Stimulated activated CD4-positive, alpha-beta T cell treated with anti-CD3 and anti-CD28 coated beads, Interleukin-1b, Interleukin-23, amount 100 ng/mL, for 48 hours (primary cell): ENCODE measurements at regions not wholly inside any gene's neighbourhood (a gene's known extent, or its start where the extent isn't known, plus 50 kb on each side); places are given as distances from the start of the nearest gene placed in this dataset.

Source experiments
- DNase-seq: peaks from one replicate; pipeline ENCODE4 v3.0.0-alpha.2; 2020

DNA sequence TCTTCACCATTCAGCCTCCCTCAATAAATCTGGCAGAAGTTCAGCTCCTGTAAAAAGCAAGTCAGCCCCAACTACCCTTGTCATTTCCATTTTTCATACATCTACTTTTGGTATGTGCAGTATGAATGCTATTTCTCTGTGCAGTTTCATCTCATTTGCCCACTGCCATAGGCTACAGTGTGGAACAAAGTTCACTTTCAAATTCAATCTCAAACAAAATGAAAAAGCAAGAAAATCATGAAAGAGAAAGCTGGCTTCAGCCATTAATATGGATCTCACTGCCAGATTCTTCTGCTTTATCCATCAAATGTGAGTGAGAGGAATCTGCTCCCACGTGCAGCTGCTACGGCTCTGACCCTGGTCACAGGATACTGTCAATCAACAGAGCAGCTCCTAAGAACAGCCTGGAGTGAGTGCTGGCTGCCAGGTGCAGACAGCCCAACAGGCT lies 494.2 kb downstream of the ZNF608 start:
- DNase-seq = no peak

- DNase-seq = no peak
These were observed 501.2 kb downstream of the ZNF608 start for GRCh38 chr5:124245276-124245675.

DNA sequence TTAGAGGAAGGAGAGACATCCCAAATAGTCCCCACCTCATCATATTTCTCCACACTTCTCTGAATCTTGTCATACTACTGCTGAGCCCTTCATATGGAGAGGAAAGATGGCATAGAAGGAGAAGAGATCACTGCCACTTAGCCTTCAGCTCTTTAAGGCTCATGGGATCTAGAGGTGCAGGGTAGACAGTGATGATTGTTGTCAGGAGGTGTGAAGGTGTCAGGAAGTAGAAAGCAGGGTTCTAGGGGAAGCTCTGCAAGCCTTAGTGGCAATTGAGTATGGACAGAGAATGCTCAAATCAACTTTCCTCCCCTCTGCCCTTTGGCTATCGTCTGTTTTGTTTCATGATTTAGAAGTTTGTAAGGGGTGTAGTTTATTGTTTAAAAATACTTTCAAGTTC lies 505.7 kb downstream of the ZNF608 start:
- no peak for DNase-seq

DNA sequence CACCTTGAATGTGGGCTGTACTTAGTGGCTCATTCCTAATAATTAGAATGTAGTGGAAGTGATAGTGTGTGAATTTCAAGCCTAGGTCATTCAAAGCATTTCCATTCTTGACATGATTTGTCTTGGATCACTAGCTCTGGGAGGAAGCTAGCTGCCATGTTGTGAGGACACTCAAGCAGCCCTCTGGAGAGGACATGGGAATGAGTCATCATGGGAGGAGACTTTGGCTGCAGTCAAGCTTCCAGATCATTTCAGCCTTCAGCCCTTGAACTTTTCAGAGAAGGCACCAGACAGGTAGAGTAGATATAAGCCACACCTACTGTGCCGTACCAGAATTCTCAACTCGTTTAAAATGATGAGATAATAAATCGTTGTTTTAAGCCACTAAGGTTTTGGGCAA lies 506.9 kb downstream of the ZNF608 start:
- no peak for DNase-seq

GRCh38 chr5:124238350-124238749 lies 508.1 kb downstream of the ZNF608 start:
- DNase-seq = no peak

GRCh38 chr5:124237206-124237695 lies 509.2 kb downstream of the ZNF608 start:
- no peak for DNase-seq

DNA sequence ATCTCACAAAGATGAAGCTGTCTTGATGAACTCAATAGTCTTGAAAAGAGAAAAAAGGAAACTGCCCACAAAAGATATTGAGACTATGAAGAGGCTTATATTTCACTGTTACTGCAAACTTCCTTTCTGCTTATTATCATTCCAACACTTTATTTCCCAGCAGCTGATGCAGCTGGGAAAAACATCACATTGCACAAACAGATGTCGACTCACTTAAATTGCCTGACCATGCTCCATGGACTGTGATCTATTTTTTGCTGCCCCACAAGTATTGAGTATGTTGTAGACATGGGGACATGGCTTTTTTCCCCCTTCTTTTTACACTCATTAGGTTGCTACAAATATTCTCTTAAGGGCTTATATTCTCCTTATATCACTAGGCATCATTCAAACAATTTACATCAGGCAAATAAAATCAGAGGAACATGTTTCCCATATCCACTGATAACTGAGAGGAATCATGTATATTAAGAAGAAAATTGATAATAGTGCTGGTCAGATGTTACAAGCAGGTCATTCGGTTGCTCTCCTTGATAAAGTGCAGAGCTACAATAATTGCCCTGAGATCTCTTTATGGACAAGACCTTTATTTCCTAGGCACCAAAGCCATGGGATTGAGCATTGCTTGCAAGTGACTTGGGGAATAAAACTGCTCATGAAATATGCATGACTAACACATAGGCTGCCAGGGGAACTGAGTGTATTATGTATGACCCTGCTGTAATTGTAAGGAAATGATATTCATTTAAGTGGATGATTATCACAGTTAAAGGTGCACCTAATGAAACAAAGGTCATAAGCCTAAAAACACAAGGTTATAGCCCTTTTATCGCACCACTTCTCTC lies 509.9 kb downstream of the ZNF608 start:
- no peak for DNase-seq

GRCh38 chr5:124235576-124235975 lies 510.9 kb downstream of the ZNF608 start:
- DNase-seq = no peak

- DNase-seq = no peak
These were observed 511.5 kb downstream of the ZNF608 start for GRCh38 chr5:124234770-124235562.

GRCh38 chr5:124234022-124234769 lies 512.2 kb downstream of the ZNF608 start:
- no peak for DNase-seq

DNA sequence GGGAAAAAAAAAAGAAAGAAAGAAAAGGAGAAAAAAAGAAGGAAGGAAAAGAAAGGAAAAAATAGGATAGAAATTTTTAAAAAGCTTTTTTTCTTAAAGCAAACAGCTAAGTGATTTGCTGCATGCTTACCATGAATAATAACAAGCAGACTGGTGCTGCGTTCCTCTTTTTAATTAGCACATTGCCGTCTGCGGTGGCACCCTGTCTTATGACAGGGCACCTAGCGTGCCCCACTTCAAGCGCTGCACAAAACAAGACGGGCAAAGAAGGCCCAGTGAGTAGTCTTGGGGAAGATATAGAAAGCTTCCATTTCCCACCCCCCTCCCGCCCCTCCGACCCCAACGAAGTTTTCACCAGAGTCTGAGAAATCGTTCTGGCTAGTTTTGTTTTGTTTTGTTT lies 513.9 kb downstream of the ZNF608 start:
- DNase-seq = no peak

GRCh38 chr5:124231802-124232201 lies 514.6 kb downstream of the ZNF608 start:
- no peak for DNase-seq

DNA sequence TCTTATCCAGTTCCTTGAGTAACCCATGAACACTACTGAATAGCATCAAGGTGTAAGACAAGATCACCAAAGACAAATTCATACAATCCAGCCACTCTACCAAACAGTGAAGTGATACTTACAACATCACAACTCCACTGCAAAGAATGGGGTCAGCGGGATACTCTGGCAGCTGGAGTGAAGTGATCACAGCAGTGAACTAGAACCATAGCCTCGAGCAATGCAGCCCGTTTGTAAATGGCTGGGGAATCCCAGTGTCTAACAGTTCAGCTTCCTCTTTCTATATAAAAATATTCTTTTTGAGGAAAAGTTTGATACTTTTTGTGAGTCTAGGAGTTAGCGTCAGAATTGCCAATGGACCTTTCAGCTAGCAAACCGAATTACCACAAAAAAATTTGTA lies 515.2 kb downstream of the ZNF608 start:
- DNase-seq = no peak

DNA sequence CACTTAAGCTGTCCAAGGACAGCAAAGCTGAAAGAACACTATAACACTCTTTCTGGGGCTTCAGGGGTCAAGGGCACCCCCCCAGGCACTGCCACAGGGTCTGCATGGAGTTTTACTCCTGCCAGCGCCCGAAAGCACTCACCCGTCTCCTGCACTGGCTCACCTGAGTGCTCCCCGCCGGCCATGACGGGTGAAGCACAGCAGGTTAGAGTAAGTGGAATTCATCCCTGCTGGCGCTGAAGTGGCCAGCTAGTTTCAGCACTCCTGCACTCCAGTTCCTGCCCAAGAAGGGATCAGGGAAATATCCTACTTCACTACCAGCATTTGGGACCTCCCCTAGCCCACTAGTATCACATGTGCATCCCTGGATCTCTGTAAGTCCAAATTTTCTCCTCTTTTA lies 516.0 kb downstream of the ZNF608 start:
- DNase-seq = no peak

DNA sequence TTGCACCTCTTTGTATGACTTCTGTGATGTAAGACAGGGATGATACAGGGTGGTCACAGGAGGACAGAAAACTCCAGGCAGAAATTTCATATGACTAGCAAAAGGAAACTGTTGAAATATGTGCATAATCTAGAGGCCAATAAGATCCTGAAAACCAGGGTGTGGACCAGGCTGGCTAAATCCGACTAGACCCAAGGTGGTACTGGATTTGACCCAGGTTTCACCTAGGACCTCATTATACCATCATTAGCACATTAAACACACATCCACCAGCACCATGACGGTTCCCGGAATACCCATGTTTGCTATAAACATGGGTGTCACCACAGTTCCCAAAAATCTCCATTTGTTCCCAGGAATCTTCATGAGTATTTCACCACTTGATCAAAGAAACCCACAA lies 517.1 kb downstream of the ZNF608 start:
- no peak for DNase-seq

DNA sequence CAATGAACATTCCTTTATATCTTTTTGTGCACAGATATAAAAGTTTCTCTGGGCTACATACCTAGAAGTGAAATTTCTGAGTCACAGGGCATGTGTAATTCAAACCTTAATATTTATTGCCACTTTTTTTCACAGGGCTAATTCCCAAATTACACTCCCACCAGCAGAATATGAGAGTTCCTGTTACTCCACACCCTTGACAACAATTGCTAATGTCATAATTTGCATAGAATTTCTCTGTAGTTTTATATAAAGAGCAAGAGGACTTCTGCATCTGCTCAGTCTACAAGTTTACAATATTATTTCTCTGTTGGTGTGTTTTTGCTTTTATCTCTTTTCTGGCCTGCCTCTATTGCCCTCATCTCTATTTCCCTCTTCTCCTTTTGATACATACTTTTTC lies 518.5 kb downstream of the ZNF608 start:
- no peak for DNase-seq

DNA sequence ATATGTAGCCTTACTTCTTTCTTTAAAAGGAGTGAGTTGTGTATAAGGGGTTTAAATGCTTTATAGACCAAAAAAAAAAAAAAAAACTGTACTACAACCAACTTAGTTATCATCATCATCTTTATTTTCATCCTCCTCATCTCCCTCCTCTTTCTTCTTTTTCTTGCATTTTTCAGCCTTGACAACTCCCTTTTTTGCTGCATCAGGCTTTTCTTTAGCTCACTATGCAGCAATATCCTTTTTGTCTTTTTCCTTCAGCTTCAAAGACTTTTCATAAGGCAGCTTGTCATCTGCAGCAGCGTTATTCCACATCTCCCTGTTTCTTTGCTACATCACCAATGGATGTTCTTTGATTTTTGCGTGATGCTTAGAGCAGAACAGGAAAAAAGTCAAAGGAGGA lies 526.0 kb downstream of the ZNF608 start:
- no peak for DNase-seq

- DNase-seq = no peak
These were observed 533.5 kb downstream of the ZNF608 start for GRCh38 chr5:124212934-124213333.

GRCh38 chr5:124210111-124210910 lies 536.1 kb downstream of the ZNF608 start:
- DNase-seq = no peak

DNA sequence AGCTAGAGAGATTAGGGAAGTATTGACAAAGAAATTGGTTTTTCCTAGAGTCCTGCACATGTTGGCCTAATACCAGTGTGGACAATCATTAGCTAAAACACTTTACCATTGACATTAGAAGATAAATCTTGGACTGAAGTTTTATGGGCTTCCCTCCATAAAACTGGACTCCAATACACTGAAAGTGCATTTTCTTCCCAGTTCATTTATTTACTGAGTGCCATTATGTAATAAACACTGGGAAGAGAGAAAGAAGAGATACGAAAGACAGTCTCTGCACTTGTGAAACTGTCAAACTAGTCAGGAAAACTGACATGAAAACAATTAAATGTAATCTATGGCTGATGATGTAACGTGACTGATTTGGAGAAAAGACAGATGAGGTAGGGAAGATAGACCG lies 539.3 kb downstream of the ZNF608 start:
- DNase-seq = no peak

GRCh38 chr5:124206540-124206939 lies 539.9 kb downstream of the ZNF608 start:
- DNase-seq = no peak

DNA sequence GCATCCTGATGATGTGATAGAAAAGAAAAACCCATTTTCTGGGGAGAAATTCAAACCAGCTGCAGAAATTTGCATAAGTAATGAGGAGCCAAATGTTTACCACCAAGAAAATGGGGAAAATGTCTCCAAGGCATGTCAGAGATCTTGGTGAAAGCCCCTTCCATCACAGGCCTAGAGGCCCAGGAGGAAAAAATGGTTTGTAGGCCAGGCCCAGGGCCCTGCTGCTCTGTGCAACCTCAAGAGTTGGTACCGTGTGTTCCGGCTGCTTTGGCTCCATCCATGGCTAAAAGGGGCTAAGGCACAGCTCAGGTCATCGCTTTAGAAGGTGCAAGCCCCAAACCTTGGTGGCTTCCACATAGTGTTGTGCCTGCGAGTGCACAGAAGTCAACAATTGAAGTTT lies 543.1 kb downstream of the ZNF608 start:
- DNase-seq = no peak
